ENCODE measurements at regions not wholly inside any gene's neighbourhood (a gene's known extent, or its start where the extent isn't known, plus 50 kb on each side); places are given as distances from the start of the nearest gene placed in this dataset.
"Not testable (repeated sequence)": the region's sequence is repeated elsewhere in the genome, so short reads cannot be mapped to it uniquely, and the experiment has no call there.

GRCh38 chr17:28264902-28265548, 54.0 kb upstream of the TMEM97 start:
- not testable (repeated sequence) for H3K9me3 ChIP-seq (replicated peaks; ENCODE audit: control insufficient read depth, low read depth, low read length); H3K27ac ChIP-seq (ENCODE audit: low read length); H3K36me3 ChIP-seq (ENCODE audit: control insufficient read depth, insufficient read depth, low read length); H3K4me3 ChIP-seq (ENCODE audit: low read length); H3K4me1 ChIP-seq (ENCODE audit: control insufficient read depth, insufficient read depth, low read length); H3K27me3 ChIP-seq (ENCODE audit: control insufficient read depth, insufficient read depth, low read length)
- 47% methylated on average over 4 of the region's 5 CpGs for WGBS (ENCODE audit: insufficient coverage)
- peak; percentile 70 for DNase-seq

DNA sequence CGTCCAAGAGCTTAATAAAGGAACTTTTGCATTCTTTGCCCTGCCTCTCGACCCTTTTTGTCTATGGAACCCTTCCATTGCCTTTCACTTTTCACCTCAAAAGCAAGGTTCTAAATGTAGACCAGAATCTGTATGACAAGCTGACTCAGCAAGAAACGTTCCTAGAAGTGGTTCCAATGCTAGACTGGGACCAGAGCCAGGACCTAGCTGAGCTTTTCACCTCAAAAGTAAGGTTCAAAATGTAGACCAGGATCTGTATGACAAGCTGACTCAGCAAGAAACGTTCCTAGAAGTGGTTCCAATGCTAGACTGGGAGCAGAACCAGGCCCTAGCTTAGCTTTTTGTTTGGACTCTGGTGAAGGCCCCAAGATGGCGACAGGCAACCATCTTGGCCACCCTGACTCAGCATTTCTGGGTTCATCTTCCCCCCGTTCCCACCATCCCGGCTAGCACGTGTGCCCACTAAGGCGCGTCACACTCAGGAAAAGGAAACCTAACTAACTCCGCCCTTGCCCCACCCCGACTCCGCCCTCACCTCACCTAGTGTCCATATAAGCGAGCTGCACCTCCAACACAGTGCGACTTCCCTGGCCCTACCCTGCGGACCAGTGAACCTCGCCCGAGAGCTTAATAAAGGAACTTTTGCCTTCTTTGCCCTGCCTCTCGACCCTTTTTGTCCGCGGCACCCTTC, 53.0 kb upstream of the TMEM97 start:
- H3K36me3 ChIP-seq (ENCODE audit: control insufficient read depth, insufficient read depth, low read length); H3K27ac ChIP-seq (ENCODE audit: low read length); DNase-seq; H3K4me1 ChIP-seq (ENCODE audit: control insufficient read depth, insufficient read depth, low read length); H3K9me3 ChIP-seq (replicated peaks; ENCODE audit: control insufficient read depth, low read depth, low read length); H3K27me3 ChIP-seq (ENCODE audit: control insufficient read depth, insufficient read depth, low read length); H3K4me3 ChIP-seq (ENCODE audit: low read length): not testable (repeated sequence)
- 94% methylated on average over 20 of the region's 21 CpGs for WGBS (ENCODE audit: insufficient coverage)

GRCh38 chr17:28266547-28266920, 52.5 kb upstream of the TMEM97 start:
- H3K4me1 ChIP-seq (ENCODE audit: control insufficient read depth, insufficient read depth, low read length); H3K27ac ChIP-seq (ENCODE audit: low read length); H3K36me3 ChIP-seq (ENCODE audit: control insufficient read depth, insufficient read depth, low read length); H3K9me3 ChIP-seq (replicated peaks; ENCODE audit: control insufficient read depth, low read depth, low read length); H3K27me3 ChIP-seq (ENCODE audit: control insufficient read depth, insufficient read depth, low read length); DNase-seq; H3K4me3 ChIP-seq (ENCODE audit: low read length): not testable (repeated sequence)
- WGBS (ENCODE audit: insufficient coverage) = 94% methylated on average over 5 of the region's 5 CpGs

- WGBS (ENCODE audit: insufficient coverage) = 96% methylated on average over 30 of the region's 31 CpGs
- H3K9me3 ChIP-seq (replicated peaks; ENCODE audit: control insufficient read depth, low read depth, low read length); DNase-seq: not testable (repeated sequence)
Measured at GRCh38 chr17:28266926-28267719, 51.9 kb upstream of the TMEM97 start.

GRCh38 chr17:28267720-28268609, 51.0 kb upstream of the TMEM97 start:
- H3K4me1 ChIP-seq (ENCODE audit: control insufficient read depth, insufficient read depth, low read length) = no peaks in the 10 kb centered on the region
- peaks cover 4% of the 10 kb centered on the region for H3K9me3 ChIP-seq (replicated peaks; ENCODE audit: control insufficient read depth, low read depth, low read length)
- H3K36me3 ChIP-seq (ENCODE audit: control insufficient read depth, insufficient read depth, low read length) = no peaks in the 10 kb centered on the region
- 87% methylated on average over 20 of the region's 25 CpGs for WGBS (ENCODE audit: insufficient coverage)
- DNase-seq = no peak
- no peak overlapping the region for H3K4me3 ChIP-seq (ENCODE audit: low read length)
- no peak overlapping the region for H3K27ac ChIP-seq (ENCODE audit: low read length)
- H3K27me3 ChIP-seq (ENCODE audit: control insufficient read depth, insufficient read depth, low read length) = no peaks in the 10 kb centered on the region

More at GRCh38 chr17:28266926-28267719, 51.9 kb upstream of the TMEM97 start:
- not testable (repeated sequence) for H3K27me3 ChIP-seq (ENCODE audit: control insufficient read depth, insufficient read depth, low read length); H3K36me3 ChIP-seq (ENCODE audit: control insufficient read depth, insufficient read depth, low read length); H3K4me1 ChIP-seq (ENCODE audit: control insufficient read depth, insufficient read depth, low read length); H3K4me3 ChIP-seq (ENCODE audit: low read length); H3K27ac ChIP-seq (ENCODE audit: low read length)

DNA sequence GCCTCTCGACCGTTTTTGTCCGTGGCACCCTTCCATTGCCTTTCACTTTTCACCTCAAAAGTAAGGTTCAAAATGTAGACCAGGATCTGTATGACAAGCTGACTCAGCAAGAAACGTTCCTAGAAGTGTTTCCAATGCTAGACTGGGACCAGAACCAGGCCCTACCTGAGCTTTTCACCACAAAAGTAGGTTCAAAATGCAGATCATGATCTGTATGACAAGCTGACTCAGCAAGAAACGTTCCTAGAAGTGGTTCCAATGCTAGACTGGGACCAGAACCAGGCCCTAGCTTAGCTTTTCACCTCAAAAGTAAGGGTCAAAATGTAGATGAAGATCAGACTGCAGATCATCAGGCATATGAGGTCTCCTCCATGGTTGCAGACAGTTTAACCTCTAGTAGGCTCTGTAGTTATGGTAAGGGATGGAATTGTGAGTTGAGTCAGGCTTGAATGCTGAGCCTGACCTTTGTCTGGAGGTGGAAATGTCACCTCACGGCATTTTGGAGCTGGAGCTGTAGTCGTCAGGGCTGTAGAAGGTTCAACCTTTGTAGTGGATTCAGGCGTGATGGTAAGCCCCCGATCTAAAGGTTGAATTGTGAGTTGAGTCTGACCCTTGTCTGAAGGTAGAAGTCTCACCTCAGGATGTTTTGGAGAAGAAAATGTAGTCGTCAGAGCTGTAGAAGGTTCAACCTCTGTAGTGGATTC, 50.2 kb upstream of the TMEM97 start:
- 88% methylated on average over 9 of the region's 10 CpGs for WGBS (ENCODE audit: insufficient coverage)
- H3K27me3 ChIP-seq (ENCODE audit: control insufficient read depth, insufficient read depth, low read length) = no peaks in the 10 kb centered on the region

More for the DNA sequence above, 50.2 kb upstream of the TMEM97 start:
- no peak overlapping the region for H3K27ac ChIP-seq (ENCODE audit: low read length)
- no peaks in the 10 kb centered on the region for H3K36me3 ChIP-seq (ENCODE audit: control insufficient read depth, insufficient read depth, low read length)
- DNase-seq = no peak
- H3K4me1 ChIP-seq (ENCODE audit: control insufficient read depth, insufficient read depth, low read length) = no peaks in the 10 kb centered on the region
- H3K9me3 ChIP-seq (replicated peaks; ENCODE audit: control insufficient read depth, low read depth, low read length) = peaks cover 4% of the 10 kb centered on the region
- no peak overlapping the region for H3K4me3 ChIP-seq (ENCODE audit: low read length)
